Cardiac fibroblast (primary cell): ENCODE measurements at regions not wholly inside any gene's neighbourhood (a gene's known extent, or its start where the extent isn't known, plus 50 kb on each side); places are given as distances from the start of the nearest gene placed in this dataset.
A peak's percentile ranks its signal among the peaks of the same experiment; 100 is the strongest.

Experiments
- DNase-seq, 2 donors: peaks; one replicate each; pipeline versions ENCODE4 v3.0.0 to v3.0.0-alpha.2; 2010; ENCODE audit warnings: low read depth in 2 of 2
- H3K4me3 ChIP-seq, 2 donors: replicated peaks in 1 of 2; 1 replicate in 1 of 2; 2 replicates in 1 of 2; pipeline ENCODE4 v1.5.1; 2011; ENCODE audit warnings: low read depth in 2 of 2, low read length in 2 of 2, mild to moderate bottlenecking in 2 of 2, moderate library complexity in 1 of 2
- CTCF ChIP-seq: IDR thresholded peaks from one replicate; pipeline ENCODE4 v1.5.1; 2011; ENCODE audit warnings: low read depth, mild to moderate bottlenecking, low read length, inconsistent platforms

GRCh38 chr18:6576718-6577375 is 152.7 kb upstream of the ARHGAP28 start:
- no peak for TF ChIP-seq CTCF

GRCh38 chr18:6578686-6579085 is 150.8 kb upstream of the ARHGAP28 start:
- no peak overlapping the region for H3K4me3 ChIP-seq
- TF ChIP-seq CTCF, result no peak
- DNase-seq, result no peak

More at GRCh38 chr18:6576718-6577375, 152.7 kb upstream of the ARHGAP28 start:
- H3K4me3 ChIP-seq, result no peak overlapping the region
- DNase-seq, result no peak

GRCh38 chr18:6579486-6579885 is 150.0 kb upstream of the ARHGAP28 start:
- H3K4me3 ChIP-seq, result no peak overlapping the region
- TF ChIP-seq CTCF, result no peak
- DNase-seq, result no peak

GRCh38 chr18:6580401-6580800 is 149.1 kb upstream of the ARHGAP28 start:
- no peak for DNase-seq
- TF ChIP-seq CTCF, result no peak
- H3K4me3 ChIP-seq, result no peak overlapping the region

GRCh38 chr18:6589923-6590322 is 139.6 kb upstream of the ARHGAP28 start:
- no peak for TF ChIP-seq CTCF
- no peak overlapping the region for H3K4me3 ChIP-seq
- no peak for DNase-seq

- TF ChIP-seq CTCF, result no peak
- no peak overlapping the region for H3K4me3 ChIP-seq
- DNase-seq, result no peak
These were observed 139.2 kb upstream of the ARHGAP28 start for GRCh38 chr18:6590326-6590725.

- no peak for TF ChIP-seq CTCF
- no peak overlapping the region for H3K4me3 ChIP-seq
- DNase-seq, result peak in 1 of 2 donors; percentile 9
These were observed 138.0 kb upstream of the ARHGAP28 start for GRCh38 chr18:6591491-6591890.
